ENCODE measurements at regions not wholly inside any gene's neighbourhood (a gene's known extent, or its start where the extent isn't known, plus 50 kb on each side); places are given as distances from the start of the nearest gene placed in this dataset.

GRCh38 chr20:52880997-52881396, 91.2 kb upstream of the TSHZ2 start:
- Histone ChIP-seq H3K36me3 (no peaks in the 10 kb centered on the region), H3K9me3 (no peaks in the 10 kb centered on the region), H3K27ac (no peak overlapping the region), H3K27me3 (ENCODE audit: low read depth) (no peaks in the 10 kb centered on the region), H3K4me1 (no peaks in the 10 kb centered on the region), H3K4me3 (no peak overlapping the region)
- intact Hi-C loops (cut with DNase I), result no loop called here
- ATAC-seq, result no peak
- TF ChIP-seq CTCF (IDR thresholded peaks at IDR 0.05), result no peak
- no peak for DNase-seq

DNA sequence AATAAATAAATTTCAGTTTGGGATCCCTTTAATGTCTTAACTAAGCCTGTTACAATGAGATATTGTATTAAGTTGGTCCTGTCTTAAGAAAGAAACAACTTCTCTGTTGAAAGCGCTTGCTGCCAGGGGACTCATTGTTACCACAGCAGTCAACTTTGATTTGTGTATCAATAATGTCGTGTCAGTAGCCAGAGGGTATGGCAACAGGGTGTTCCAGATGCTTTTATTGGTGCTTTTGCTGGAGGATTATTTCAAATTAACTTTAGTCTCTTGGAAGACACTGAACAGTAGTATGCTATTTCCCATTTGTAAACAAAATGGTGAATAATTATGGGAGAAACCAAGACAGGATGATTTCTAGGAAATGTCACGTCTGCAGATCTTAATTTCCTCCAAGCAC, 91.9 kb upstream of the TSHZ2 start:
- H3K4me1 ChIP-seq, result no peaks in the 10 kb centered on the region
- H3K36me3 ChIP-seq, result no peaks in the 10 kb centered on the region
- ATAC-seq (no peak), DNase-seq (no peak)
- no peak overlapping the region for H3K4me3 ChIP-seq
- no peak overlapping the region for H3K27ac ChIP-seq
- intact Hi-C loops (cut with DNase I), result no loop called here
- no peaks in the 10 kb centered on the region for H3K9me3 ChIP-seq
- no peak for TF ChIP-seq CTCF (IDR thresholded peaks at IDR 0.05)
- H3K27me3 ChIP-seq (ENCODE audit: low read depth), result no peaks in the 10 kb centered on the region

GRCh38 chr20:52874241-52874640, 97.9 kb upstream of the TSHZ2 start:
- no peaks in the 10 kb centered on the region for H3K4me1 ChIP-seq
- TF ChIP-seq CTCF (IDR thresholded peaks at IDR 0.05), result no peak
- no peak overlapping the region for H3K27ac ChIP-seq
- no peaks in the 10 kb centered on the region for H3K36me3 ChIP-seq
- DNase-seq (no peak), ATAC-seq (no peak)
- H3K4me3 ChIP-seq, result no peak overlapping the region
- no peaks in the 10 kb centered on the region for H3K27me3 ChIP-seq (ENCODE audit: low read depth)
- no peaks in the 10 kb centered on the region for H3K9me3 ChIP-seq
- intact Hi-C loops (cut with DNase I), result no loop called here

DNA sequence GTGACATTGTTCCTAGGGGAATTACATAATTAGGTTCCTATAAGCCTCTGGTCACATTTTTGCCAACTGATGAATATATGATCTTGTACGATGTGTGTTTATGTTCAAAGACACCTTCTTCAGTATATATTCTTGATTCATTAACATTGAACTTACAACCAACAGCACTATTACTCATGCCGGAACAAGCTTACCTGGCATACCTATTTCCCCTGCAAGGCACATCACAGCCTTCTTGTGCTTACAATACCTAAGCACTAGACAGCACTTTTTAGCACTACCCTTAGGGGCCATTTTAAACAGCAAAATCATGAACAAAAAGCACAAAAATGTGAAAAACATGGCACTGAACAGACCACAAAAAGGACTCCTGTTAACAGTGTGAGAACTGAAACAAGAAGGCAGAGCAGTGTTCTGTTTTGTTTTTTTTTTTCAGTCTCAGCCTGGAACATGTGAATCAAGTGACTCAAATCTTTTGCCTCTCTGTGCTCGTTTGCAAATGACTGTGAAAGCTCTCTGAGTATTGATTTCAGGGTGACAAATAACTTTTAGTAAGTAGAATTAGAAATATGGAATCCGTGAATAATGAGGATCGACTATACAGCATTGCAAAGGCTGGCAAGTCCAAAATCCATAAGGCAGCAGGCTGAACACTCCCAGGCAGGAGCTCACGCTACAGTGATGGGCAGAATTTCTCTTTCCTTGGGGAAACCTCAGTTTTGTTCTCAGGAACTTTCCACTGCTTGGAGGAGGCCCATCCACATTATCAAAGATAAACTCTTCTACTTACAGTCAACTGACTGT, 102.3 kb upstream of the TSHZ2 start:
- no peak for TF ChIP-seq CTCF (IDR thresholded peaks at IDR 0.05)
- H3K36me3 ChIP-seq, result no peaks in the 10 kb centered on the region
- no peaks in the 10 kb centered on the region for H3K4me1 ChIP-seq
- no peak overlapping the region for H3K4me3 ChIP-seq
- no peak overlapping the region for H3K27ac ChIP-seq
- H3K9me3 ChIP-seq, result no peaks in the 10 kb centered on the region
- intact Hi-C loops (cut with DNase I), result no loop called here
- ATAC-seq (no peak), DNase-seq (no peak)
- H3K27me3 ChIP-seq (ENCODE audit: low read depth), result no peaks in the 10 kb centered on the region

- ATAC-seq (no peak), DNase-seq (no peak)
- TF ChIP-seq CTCF (IDR thresholded peaks at IDR 0.05), result no peak
- Histone ChIP-seq H3K4me3 (no peak overlapping the region), H3K27me3 (ENCODE audit: low read depth) (no peaks in the 10 kb centered on the region), H3K4me1 (no peaks in the 10 kb centered on the region), H3K36me3 (no peaks in the 10 kb centered on the region), H3K27ac (no peak overlapping the region), H3K9me3 (no peaks in the 10 kb centered on the region)
- intact Hi-C loops (cut with DNase I), result no loop called here
These were observed 102.9 kb upstream of the TSHZ2 start for GRCh38 chr20:52869276-52869675.

Data from lower lobe of right lung (tissue), 2 donors.